ENCODE measurements at regions not wholly inside any gene's neighbourhood (a gene's known extent, or its start where the extent isn't known, plus 50 kb on each side); places are given as distances from the start of the nearest gene placed in this dataset.
A peak's percentile ranks its signal among the peaks of the same experiment; 100 is the strongest.

- no peak for TF ChIP-seq HDGF (IDR thresholded peaks at IDR 0.05)
- peak; percentile 59; the same call in 1 of the 2 replicates for TF ChIP-seq JUNB (IDR thresholded peaks at IDR 0.05)
- TF ChIP-seq, protein P1, sequence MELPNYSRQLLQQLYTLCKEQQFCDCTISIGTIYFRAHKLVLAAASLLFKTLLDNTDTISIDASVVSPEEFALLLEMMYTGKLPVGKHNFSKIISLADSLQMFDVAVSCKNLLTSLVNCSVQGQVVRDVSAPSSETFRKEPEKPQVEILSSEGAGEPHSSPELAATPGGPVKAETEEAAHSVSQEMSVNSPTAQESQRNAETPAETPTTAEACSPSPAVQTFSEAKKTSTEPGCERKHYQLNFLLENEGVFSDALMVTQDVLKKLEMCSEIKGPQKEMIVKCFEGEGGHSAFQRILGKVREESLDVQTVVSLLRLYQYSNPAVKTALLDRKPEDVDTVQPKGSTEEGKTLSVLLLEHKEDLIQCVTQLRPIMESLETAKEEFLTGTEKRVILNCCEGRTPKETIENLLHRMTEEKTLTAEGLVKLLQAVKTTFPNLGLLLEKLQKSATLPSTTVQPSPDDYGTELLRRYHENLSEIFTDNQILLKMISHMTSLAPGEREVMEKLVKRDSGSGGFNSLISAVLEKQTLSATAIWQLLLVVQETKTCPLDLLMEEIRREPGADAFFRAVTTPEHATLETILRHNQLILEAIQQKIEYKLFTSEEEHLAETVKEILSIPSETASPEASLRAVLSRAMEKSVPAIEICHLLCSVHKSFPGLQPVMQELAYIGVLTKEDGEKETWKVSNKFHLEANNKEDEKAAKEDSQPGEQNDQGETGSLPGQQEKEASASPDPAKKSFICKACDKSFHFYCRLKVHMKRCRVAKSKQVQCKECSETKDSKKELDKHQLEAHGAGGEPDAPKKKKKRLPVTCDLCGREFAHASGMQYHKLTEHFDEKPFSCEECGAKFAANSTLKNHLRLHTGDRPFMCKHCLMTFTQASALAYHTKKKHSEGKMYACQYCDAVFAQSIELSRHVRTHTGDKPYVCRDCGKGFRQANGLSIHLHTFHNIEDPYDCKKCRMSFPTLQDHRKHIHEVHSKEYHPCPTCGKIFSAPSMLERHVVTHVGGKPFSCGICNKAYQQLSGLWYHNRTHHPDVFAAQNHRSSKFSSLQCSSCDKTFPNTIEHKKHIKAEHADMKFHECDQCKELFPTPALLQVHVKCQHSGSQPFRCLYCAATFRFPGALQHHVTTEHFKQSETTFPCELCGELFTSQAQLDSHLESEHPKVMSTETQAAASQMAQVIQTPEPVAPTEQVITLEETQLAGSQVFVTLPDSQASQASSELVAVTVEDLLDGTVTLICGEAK (IDR thresholded peaks at IDR 0.05; ENCODE audit: borderline replicate concordance): no peak
- no peak for TF ChIP-seq SUPT20H (IDR thresholded peaks at IDR 0.05; ENCODE audit: borderline replicate concordance, control insufficient read depth, low read depth, low read length)
- no peak for TF ChIP-seq YY1 (IDR thresholded peaks at IDR 0.05; ENCODE audit: low read depth, low read length)
- TF ChIP-seq SREBF1 (IDR thresholded peaks at IDR 0.05; ENCODE audit: low read length): no peak
- peak; percentile 55 for TF ChIP-seq PBX3 (IDR thresholded peaks at IDR 0.05; ENCODE audit: insufficient replicate concordance, low read depth, low read length)
- no peak for TF ChIP-seq ZNF384 (IDR thresholded peaks at IDR 0.05; ENCODE audit: borderline replicate concordance, low read depth, low read length)
- TF ChIP-seq CBX3 (IDR thresholded peaks at IDR 0.05; ENCODE audit: borderline replicate concordance, low read depth): no peak
- TF ChIP-seq, protein P2, sequence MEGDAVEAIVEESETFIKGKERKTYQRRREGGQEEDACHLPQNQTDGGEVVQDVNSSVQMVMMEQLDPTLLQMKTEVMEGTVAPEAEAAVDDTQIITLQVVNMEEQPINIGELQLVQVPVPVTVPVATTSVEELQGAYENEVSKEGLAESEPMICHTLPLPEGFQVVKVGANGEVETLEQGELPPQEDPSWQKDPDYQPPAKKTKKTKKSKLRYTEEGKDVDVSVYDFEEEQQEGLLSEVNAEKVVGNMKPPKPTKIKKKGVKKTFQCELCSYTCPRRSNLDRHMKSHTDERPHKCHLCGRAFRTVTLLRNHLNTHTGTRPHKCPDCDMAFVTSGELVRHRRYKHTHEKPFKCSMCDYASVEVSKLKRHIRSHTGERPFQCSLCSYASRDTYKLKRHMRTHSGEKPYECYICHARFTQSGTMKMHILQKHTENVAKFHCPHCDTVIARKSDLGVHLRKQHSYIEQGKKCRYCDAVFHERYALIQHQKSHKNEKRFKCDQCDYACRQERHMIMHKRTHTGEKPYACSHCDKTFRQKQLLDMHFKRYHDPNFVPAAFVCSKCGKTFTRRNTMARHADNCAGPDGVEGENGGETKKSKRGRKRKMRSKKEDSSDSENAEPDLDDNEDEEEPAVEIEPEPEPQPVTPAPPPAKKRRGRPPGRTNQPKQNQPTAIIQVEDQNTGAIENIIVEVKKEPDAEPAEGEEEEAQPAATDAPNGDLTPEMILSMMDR (IDR thresholded peaks at IDR 0.05 in 2 of 3, conservative IDR thresholded peaks at IDR 0.05 in 1 of 3; ENCODE audit: control insufficient read depth in 2 of 3, extremely low read depth in 1 of 3, insufficient read depth in 1 of 3, low read depth in 3 of 3, low read length in 3 of 3): no peak
- TF ChIP-seq ATF2 (IDR thresholded peaks at IDR 0.05; ENCODE audit: low read length): 0 out of 2 replicates have a peak, but pooled peaks have one; percentile 51
- no peak for TF ChIP-seq ZBTB4 (CRISPR knock-in tag; IDR thresholded peaks at IDR 0.05)
- TF ChIP-seq PML (IDR thresholded peaks at IDR 0.05; ENCODE audit: low read length): no peak
- TF ChIP-seq NR2C2 (IDR thresholded peaks at IDR 0.05; ENCODE audit: borderline replicate concordance, control insufficient read depth, insufficient read length, low read depth): no peak
Observed at GRCh38 chr1:83499998-83500397, 498.9 kb downstream of the TTLL7 start (continued).
